Kidney (tissue), 13 donors: ENCODE measurements at regions not wholly inside any gene's neighbourhood (a gene's known extent, or its start where the extent isn't known, plus 50 kb on each side); places are given as distances from the start of the nearest gene placed in this dataset.

Experiments used
- DNase-seq, 5 donors: peaks; one replicate each; pipeline ENCODE4 v3.0.0-alpha.2; 2013 to 2020
- FAIRE-seq: peaks from 2 replicates; lab custom pipeline; 2012; peaks lifted over from hg19 to GRCh38; lab: Jason Lieb, UNC
- H3K27ac ChIP-seq, 2 donors: one replicate each; pipeline ENCODE4 v1.7.0; 2013; ENCODE audit warnings: low read depth in 2 of 2, low read length in 2 of 2, inconsistent platforms in 1 of 2
- H3K27me3 ChIP-seq: one replicate; pipeline ENCODE4 v1.7.1; 2013; ENCODE audit warnings: low read length, inconsistent platforms; ENCODE audit not compliant: control insufficient read depth, insufficient read depth
- H3K36me3 ChIP-seq, 3 donors: one replicate each; pipeline versions ENCODE4 v1.7.0 to v1.7.1; 2013; ENCODE audit warnings: low read length in 3 of 3, control low read depth in 1 of 3, inconsistent platforms in 1 of 3; ENCODE audit not compliant: insufficient read depth in 3 of 3, control insufficient read depth in 2 of 3
- H3K4me1 ChIP-seq, 3 donors: one replicate each; pipeline versions ENCODE4 v1.7.0 to v1.7.1; 2013; ENCODE audit warnings: low read length in 3 of 3, inconsistent platforms in 1 of 3, low read depth in 1 of 3; ENCODE audit not compliant: control insufficient read depth in 2 of 3, insufficient read depth in 2 of 3
- H3K4me3 ChIP-seq, 3 donors: one replicate each; pipeline versions ENCODE4 v1.7.0 to v1.8.1; 2013; ENCODE audit warnings: low read length in 3 of 3, control low read depth in 1 of 3, inconsistent platforms in 1 of 3
- H3K9ac ChIP-seq, 3 donors: one replicate each; pipeline versions ENCODE4 v1.7.0 to v1.7.1; 2013; ENCODE audit warnings: low read length in 3 of 3, control low read depth in 1 of 3, inconsistent platforms in 1 of 3
- H3K9me3 ChIP-seq, 3 donors: one replicate each; pipeline versions ENCODE4 v1.7.0 to v1.7.1; 2013; ENCODE audit warnings: low read length in 3 of 3, control low read depth in 1 of 3, inconsistent platforms in 1 of 3; ENCODE audit not compliant: control insufficient read depth in 2 of 3, insufficient read depth in 1 of 3
- CTCF ChIP-seq: IDR thresholded peaks from 3 replicates; pipeline ENCODE4 v1.5.1; 2012; ENCODE audit warnings: mild to moderate bottlenecking, moderate library complexity, borderline replicate concordance; ENCODE audit not compliant: insufficient read depth; ENCODE audit errors: extremely low read depth
- intact Hi-C: fragments of 100-400 bp; cut with DNase I; formaldehyde crosslinking; loops from one replicate; pipeline ENCODE4 v1.11.1; 2022
- donor health status: control.
- donor health status: control.
- donor health status: control.
- donor health status: control.
- donor health status: control.
- donor health status: DM: yes; HTN: yes; CAD: no.
- donor health status: Normal renal cell carcinoma (clear cell type).

DNA sequence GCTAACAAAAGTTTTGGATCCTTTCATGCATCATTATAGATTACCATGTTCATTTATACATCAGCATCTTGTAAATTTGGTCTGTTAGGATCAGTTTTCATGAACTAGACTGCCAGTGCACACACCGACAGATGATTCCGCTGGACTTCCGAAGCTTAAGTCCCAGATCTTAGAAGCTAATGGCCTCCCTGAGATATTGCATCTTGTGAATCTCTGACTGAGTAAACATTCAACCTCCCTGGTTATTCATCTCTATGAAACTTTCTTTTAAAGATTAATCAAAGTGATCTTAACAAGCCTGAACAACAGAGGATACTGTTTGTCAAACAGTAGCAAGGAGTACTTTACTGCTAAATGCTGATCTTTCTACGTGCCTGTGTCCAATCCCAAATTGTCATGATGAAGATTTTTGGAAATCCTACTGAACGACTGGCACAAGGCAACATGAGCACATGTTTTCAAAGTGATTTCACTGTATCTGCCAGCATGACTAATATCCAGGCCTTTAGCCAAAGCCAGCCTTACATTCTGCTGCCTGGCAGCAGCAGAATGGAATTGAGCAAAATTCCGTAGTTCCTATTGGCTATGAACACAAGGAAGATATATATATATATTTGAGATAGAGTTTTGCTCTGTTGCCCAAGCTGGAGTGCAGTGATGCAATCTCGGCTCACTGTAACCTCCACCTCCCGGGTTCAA, 91.3 kb upstream of the ANK3 start:
- Histone ChIP-seq H3K27me3 (no peaks in the 10 kb centered on the region), H3K9me3 (no peaks in the 10 kb centered on the region), H3K36me3 (no peaks in the 10 kb centered on the region), H3K4me1 (peaks cover 0 to 2% (median 0%) of the 10 kb centered on the region in 3 donors), H3K9ac (no peak overlapping the region), H3K27ac (peak overlapping the region in 1 of 2 donors; percentile 51), H3K4me3 (no peak overlapping the region)
- TF ChIP-seq CTCF = no peak
- DNase-seq (peak in 2 of 5 donors; percentile 8 to 9), FAIRE-seq (peak; percentile 49)
- intact Hi-C loops = no loop called here

DNA sequence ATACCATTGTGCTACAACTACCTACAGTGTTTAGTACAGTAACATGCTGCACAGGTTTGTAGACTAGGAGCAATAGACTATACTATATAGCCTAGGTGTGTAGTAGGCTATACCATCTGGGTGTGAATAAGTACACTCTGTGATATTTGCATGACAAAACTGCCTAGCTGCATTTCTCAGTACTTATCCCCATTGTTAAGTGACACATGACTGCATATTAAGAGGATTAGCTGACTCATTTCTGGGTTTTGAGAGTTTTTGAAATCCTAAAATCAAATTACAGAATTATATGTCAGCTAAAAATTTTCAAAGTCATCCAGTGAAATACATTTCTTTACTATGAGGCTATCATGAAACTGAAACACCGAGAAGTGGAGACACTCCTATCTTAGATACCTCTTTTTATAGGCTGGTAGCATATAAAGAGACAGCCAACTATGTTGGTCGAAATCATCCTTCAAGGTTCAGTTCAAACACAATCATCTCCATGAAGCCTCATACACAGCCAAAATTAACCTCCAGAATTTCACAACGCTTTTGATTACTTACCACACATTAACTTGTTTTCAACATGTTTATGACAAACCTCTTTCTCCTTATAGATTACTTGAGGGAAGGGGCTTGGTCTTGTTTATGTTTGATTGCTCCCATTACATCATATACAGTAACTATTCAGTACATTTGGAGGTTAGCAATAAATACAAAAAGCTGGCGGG, 89.8 kb upstream of the ANK3 start:
- no peaks in the 10 kb centered on the region for H3K36me3 ChIP-seq
- TF ChIP-seq CTCF = no peak
- H3K4me3 ChIP-seq = no peak overlapping the region
- no peak overlapping the region for H3K9ac ChIP-seq
- no peaks in the 10 kb centered on the region for H3K9me3 ChIP-seq
- H3K27me3 ChIP-seq = no peaks in the 10 kb centered on the region
- no peak for FAIRE-seq
- H3K27ac ChIP-seq = no peak overlapping the region
- H3K4me1 ChIP-seq = peaks cover 0 to 2% (median 0%) of the 10 kb centered on the region in 3 donors
- no peak for DNase-seq
- intact Hi-C loops = no loop called here

DNA sequence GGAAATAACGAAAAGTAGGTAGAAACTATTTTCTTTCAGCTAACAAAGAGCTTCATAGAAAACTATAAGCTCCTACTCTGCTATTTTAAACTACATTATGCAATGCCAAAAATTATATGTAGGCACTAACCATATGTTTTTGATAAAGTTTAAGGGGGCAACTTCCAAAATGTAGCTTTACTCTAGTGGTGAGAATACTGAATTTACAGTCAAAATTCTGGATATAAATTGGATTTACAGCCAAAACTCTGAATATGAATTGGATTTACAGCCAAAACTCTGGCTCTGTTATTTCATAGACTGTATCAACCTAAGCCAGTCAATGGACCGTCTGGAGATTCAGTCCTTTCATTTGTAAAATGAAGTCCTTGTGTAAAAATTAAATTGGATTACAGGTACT, 86.8 kb upstream of the ANK3 start:
- H3K9me3 ChIP-seq = no peaks in the 10 kb centered on the region
- DNase-seq (no peak), FAIRE-seq (no peak)
- peaks cover 0 to 2% (median 0%) of the 10 kb centered on the region in 3 donors for H3K4me1 ChIP-seq
- no peak overlapping the region for H3K9ac ChIP-seq
- intact Hi-C loops = no loop called here
- H3K27me3 ChIP-seq = no peaks in the 10 kb centered on the region
- H3K4me3 ChIP-seq = no peak overlapping the region
- no peaks in the 10 kb centered on the region for H3K36me3 ChIP-seq
- H3K27ac ChIP-seq = no peak overlapping the region
- no peak for TF ChIP-seq CTCF
